Endothelial cell of umbilical vein (primary cell): ENCODE measurements at regions not wholly inside any gene's neighbourhood (a gene's known extent, or its start where the extent isn't known, plus 50 kb on each side); places are given as distances from the start of the nearest gene placed in this dataset.

Experiments
- BruUV-seq: library from RNA; stranded (reverse); fragments of 400-500 nt; replicated peaks from 2 replicates; lab custom pipeline; 2021; lab: Mats Ljungman, UMichigan
- CTCF ChIA-PET: fragments of 300-600, 350-600 bp; sonication (Branson Sonifier 250); formaldehyde crosslinking; loops from one replicate; lab custom pipeline; 2021; ENCODE audit warnings: antibody characterized with exemption, inconsistent platforms; lab: Charles Lee
- POLR2A ChIA-PET: fragments of 300-600, 350-600 bp; sonication (Branson Sonifier 250); formaldehyde crosslinking; loops from one replicate; lab custom pipeline; 2021; ENCODE audit warnings: antibody characterized with exemption, inconsistent platforms; lab: Charles Lee
- DNase-seq: peaks from one replicate; pipeline ENCODE4 v3.0.0-alpha.2; 2011; ENCODE audit warnings: low read depth, low spot score
- FAIRE-seq: peaks from 2 replicates; lab custom pipeline; 2011; peaks lifted over from hg19 to GRCh38; lab: Jason Lieb, UNC
- H2AFZ ChIP-seq: 2 replicates; pipeline ENCODE4 v1.6.0; 2012; ENCODE audit warnings: low read depth, low read length, control low read depth, inconsistent platforms
- H3K27ac ChIP-seq: 2 replicates; pipeline ENCODE4 v1.5.1; 2011; ENCODE audit warnings: low read depth, mild to moderate bottlenecking, control low read depth, low read length, moderate library complexity; ENCODE audit not compliant: insufficient read depth
- H3K27me3 ChIP-seq, 2 experiments: 2 replicates each; pipeline versions ENCODE4 v1.6.0 to v1.6.1; 2011; ENCODE audit warnings: low read length in 2 of 2, mixed read lengths in 1 of 2; ENCODE audit not compliant: control insufficient read depth in 2 of 2, insufficient read depth in 2 of 2
- H3K36me3 ChIP-seq, 2 experiments: 2 replicates in 1 of 2; 3 replicates in 1 of 2; pipeline ENCODE4 v1.5.1; 2011; ENCODE audit warnings: low read length in 2 of 2, mild to moderate bottlenecking in 1 of 2, moderate library complexity in 1 of 2; ENCODE audit not compliant: control insufficient read depth in 2 of 2, insufficient read depth in 2 of 2; ENCODE audit errors: extremely low read depth in 1 of 2
- H3K4me1 ChIP-seq: 3 replicates; pipeline ENCODE4 v1.5.1; 2011; ENCODE audit warnings: mild to moderate bottlenecking, low read length; ENCODE audit not compliant: control insufficient read depth, insufficient read depth; ENCODE audit errors: extremely low read depth
- H3K4me2 ChIP-seq: 2 replicates; pipeline ENCODE4 v1.6.1; 2011; ENCODE audit warnings: low read length, control low read depth, mixed read lengths; ENCODE audit not compliant: insufficient read depth
- H3K4me3 ChIP-seq, 3 experiments: fragments of 200-600 bp in 1 of 3; sonication (generic), shearing (Covaris generic) in 1 of 3; replicated peaks in 1 of 3; 2 replicates each; pipeline ENCODE4 v1.5.1; 2011 to 2016; ENCODE audit warnings: control low read depth in 3 of 3, low read length in 3 of 3, mild to moderate bottlenecking in 2 of 3, inconsistent platforms in 1 of 3, low read depth in 1 of 3, moderate library complexity in 1 of 3; ENCODE audit not compliant: insufficient read depth in 1 of 3
- H3K79me2 ChIP-seq: 2 replicates; pipeline ENCODE4 v1.6.0; 2012; ENCODE audit warnings: low read length, inconsistent platforms; ENCODE audit not compliant: control insufficient read depth, insufficient read depth
- H3K9ac ChIP-seq: replicated peaks from 2 replicates; pipeline ENCODE3; 2011; ENCODE audit warnings: low read length, control low read depth; ENCODE audit not compliant: insufficient read depth; ENCODE audit errors: extremely low read depth
- H3K9me1 ChIP-seq: replicated peaks from 3 replicates; pipeline ENCODE4 v1.6.0; 2011; ENCODE audit warnings: mild to moderate bottlenecking, low read length; ENCODE audit not compliant: control insufficient read depth, insufficient read depth; ENCODE audit errors: extremely low read depth
- H3K9me3 ChIP-seq: replicated peaks from 2 replicates; pipeline ENCODE4 v1.5.1; 2012; ENCODE audit warnings: low read length, inconsistent platforms; ENCODE audit not compliant: control insufficient read depth, insufficient read depth
- H4K20me1 ChIP-seq: replicated peaks from 2 replicates; pipeline ENCODE3; 2011; ENCODE audit warnings: mild to moderate bottlenecking, low read length; ENCODE audit not compliant: control insufficient read depth, insufficient read depth; ENCODE audit errors: extremely low read depth
- CTCF ChIP-seq, 2 donors: IDR thresholded peaks; 1 replicate in 1 of 2; 2 replicates in 1 of 2; pipeline ENCODE4 v1.5.1; 2011; ENCODE audit warnings: low read length in 2 of 2, mild to moderate bottlenecking in 2 of 2, moderate library complexity in 2 of 2, control low read depth in 1 of 2, inconsistent platforms in 1 of 2, low read depth in 1 of 2; ENCODE audit not compliant: insufficient read depth in 1 of 2; ENCODE audit errors: extremely low read depth in 1 of 2
- EZH2 ChIP-seq: IDR thresholded peaks from 2 replicates; pipeline ENCODE4 v1.6.1; 2012; ENCODE audit warnings: borderline replicate concordance, low read depth, mild to moderate bottlenecking, moderate library complexity, low read length, inconsistent platforms; ENCODE audit not compliant: severe bottlenecking
- FOS ChIP-seq: IDR thresholded peaks from 2 replicates; pipeline ENCODE4 v1.6.1; 2011; ENCODE audit warnings: mild to moderate bottlenecking, low read length, moderate library complexity, borderline replicate concordance; ENCODE audit not compliant: insufficient read depth
- GATA2 ChIP-seq: IDR thresholded peaks from 2 replicates; pipeline ENCODE4 v1.7.0; 2011; ENCODE audit warnings: low read depth, mild to moderate bottlenecking, moderate library complexity, mixed read lengths, low read length; ENCODE audit not compliant: insufficient read length, insufficient read depth
- JUN ChIP-seq: IDR thresholded peaks from 2 replicates; pipeline ENCODE4 v1.6.1; 2011; ENCODE audit warnings: borderline replicate concordance, low read depth; ENCODE audit not compliant: insufficient read length, insufficient read depth
- MAX ChIP-seq: IDR thresholded peaks from 2 replicates; pipeline ENCODE4 v1.6.1; 2011; ENCODE audit not compliant: insufficient read depth, insufficient read length
- MYC ChIP-seq: IDR thresholded peaks from one replicate; pipeline ENCODE4 v1.6.1; 2011; ENCODE audit warnings: mild to moderate bottlenecking, low read depth, low read length
- POLR2A ChIP-seq: IDR thresholded peaks from 2 replicates; pipeline ENCODE4 v1.6.1; 2012; ENCODE audit warnings: low read depth, mild to moderate bottlenecking, control low read depth, low read length
- POLR2AphosphoS5 ChIP-seq: IDR thresholded peaks from 2 replicates; pipeline ENCODE4 v1.6.1; 2012; ENCODE audit warnings: low read depth, mild to moderate bottlenecking, control low read depth, low read length, moderate library complexity; ENCODE audit not compliant: insufficient read depth
- dilution Hi-C: fragments of 300-500 bp; cut with MboI; formaldehyde crosslinking; loops from one replicate; pipeline ENCODE4 v1.15.0; 2019; ENCODE audit warnings: low sequenced_read_pairs; ENCODE audit not compliant: extremely low pct_ligation_motif_present
- intact Hi-C: fragments of 100-400 bp; cut with micrococcal nuclease; formaldehyde crosslinking; loops from one replicate; pipeline ENCODE4 v1.10.0; 2022

- CTCF ChIA-PET = interaction anchor here (0.8 to 1.6 kb wide), 2 partner anchors 94 to 99 kb away, joined by 4 read pairs; no protein-coding TSS in a partner anchor
- POLR2A ChIA-PET = no interaction called here
- H3K4me1 ChIP-seq = no peaks in the 10 kb centered on the region
- no peaks in the 10 kb centered on the region for H3K9me3 ChIP-seq
- no peak overlapping the region for H3K4me3 ChIP-seq
- TF ChIP-seq JUN (no peak), MYC (no peak), EZH2 (no peak), CTCF (IDR thresholded peaks at IDR 0.05; ENCODE audit: extremely low read depth in 1 of 2, insufficient read depth in 1 of 2, low read depth in 1 of 2, low read length in 2 of 2) (no peak), MAX (no peak), POLR2A (no peak), GATA2 (no peak), POLR2AphosphoS5 (no peak), FOS (no peak)
- H3K79me2 ChIP-seq = no peaks in the 10 kb centered on the region
- no peaks in the 10 kb centered on the region for H4K20me1 ChIP-seq
- no peak overlapping the region for H2AFZ ChIP-seq
- no peak overlapping the region for H3K4me2 ChIP-seq
- H3K9ac ChIP-seq = no peak overlapping the region
- no TSS peak for BruUV-seq
- no peak for FAIRE-seq
- H3K27ac ChIP-seq = no peak overlapping the region
- no peak for DNase-seq
- H3K9me1 ChIP-seq = no peaks in the 10 kb centered on the region
- intact Hi-C loops (no loop called here), dilution Hi-C loops (no loop called here)
- H3K36me3 ChIP-seq = no peaks in the 10 kb centered on the region
- H3K27me3 ChIP-seq = peaks cover 0 to 2% of the 10 kb centered on the region in 2 experiments
These were observed 103.6 kb downstream of the VIP start for GRCh38 chr6:152854086-152854795.
